NCI-H82 (cell line): ENCODE measurements at regions not wholly inside any gene's neighbourhood (a gene's known extent, or its start where the extent isn't known, plus 50 kb on each side); places are given as distances from the start of the nearest gene placed in this dataset.

Source experiments
- DNase-seq: peaks from one replicate; lab custom pipeline; 2025; lab: John Stamatoyannopoulos, UW

DNA sequence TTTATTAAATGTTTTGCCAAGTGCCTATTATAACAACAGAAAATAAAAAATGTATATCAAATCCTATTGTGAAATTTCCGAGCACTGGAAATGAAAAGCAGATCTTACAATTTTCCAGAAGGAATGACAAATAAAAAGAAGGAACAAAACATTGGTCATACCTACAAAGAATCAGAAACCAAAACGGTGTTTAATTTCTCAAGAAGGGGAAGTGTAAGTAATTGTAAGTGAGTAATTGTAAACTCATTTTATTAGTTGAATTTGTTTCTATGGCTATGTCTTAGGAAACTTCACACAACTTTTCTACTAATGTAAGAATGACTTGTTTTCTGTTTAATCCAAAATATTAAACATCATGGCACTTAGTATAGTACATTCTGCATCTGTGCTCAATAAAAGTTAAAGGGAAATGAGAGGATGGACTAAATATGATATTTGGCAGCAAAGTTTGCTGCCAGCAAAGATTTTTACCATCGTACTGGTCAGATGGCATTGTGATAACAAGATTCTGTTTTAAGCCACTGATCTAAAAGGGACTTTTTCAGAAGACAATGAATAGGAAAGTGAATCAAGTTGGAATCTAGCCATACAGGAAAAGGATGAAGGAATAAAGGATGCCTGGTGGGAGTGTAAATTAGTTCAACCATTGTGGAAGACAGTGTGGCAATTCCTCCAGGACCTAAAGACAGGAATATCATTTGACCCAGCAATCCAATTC, 232.4 kb downstream of the NFKBIZ start:
- no peak for DNase-seq

GRCh38 chr3:102083473-102083872, 234.2 kb downstream of the NFKBIZ start:
- DNase-seq: no peak

DNA sequence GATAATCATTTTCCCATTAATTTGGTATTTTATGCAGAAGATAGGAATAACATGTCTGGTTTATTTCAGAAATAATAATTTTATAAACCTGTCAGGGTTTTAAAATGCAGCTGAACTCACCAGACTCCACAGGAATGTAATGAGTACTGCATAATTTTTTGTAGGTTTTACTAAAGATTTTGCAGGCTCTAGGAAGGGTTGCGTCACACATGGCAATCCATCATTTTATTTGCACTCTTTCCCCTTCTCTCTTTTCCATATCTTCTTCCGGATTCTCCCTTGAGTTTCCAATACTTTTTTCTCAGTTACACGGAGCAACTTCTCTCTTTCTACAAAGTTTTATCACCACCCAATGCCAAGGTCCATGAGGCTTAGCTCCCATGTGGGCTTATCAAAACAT, 234.7 kb downstream of the NFKBIZ start:
- no peak for DNase-seq

GRCh38 chr3:102084704-102085103, 235.4 kb downstream of the NFKBIZ start:
- DNase-seq: no peak

GRCh38 chr3:102085431-102086176, 236.3 kb downstream of the NFKBIZ start:
- no peak for DNase-seq

DNA sequence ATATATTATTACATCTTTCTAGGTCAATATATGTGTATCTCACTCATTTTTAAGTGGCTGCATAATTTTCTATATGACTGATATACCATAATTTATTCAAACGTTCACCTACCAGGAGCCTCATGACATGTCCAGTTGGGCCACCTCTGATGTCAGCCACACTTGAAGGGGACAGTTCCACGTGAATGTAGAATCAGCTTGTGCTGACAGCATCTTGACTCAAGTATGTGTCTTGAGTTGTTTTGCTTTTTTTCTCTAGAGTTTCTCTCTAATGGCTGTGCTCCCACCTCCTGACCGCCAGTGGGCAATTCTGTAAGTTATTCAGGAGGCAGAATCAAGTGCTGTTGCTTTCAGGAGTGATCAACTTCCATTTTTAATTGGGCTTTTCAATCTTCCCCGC, 237.9 kb downstream of the NFKBIZ start:
- no peak for DNase-seq

GRCh38 chr3:102089239-102089638, 239.9 kb downstream of the NFKBIZ start:
- DNase-seq: no peak

- DNase-seq: peak; percentile 48
These were observed 240.8 kb downstream of the NFKBIZ start for GRCh38 chr3:102089904-102090720.

GRCh38 chr3:102090721-102091045, 241.4 kb downstream of the NFKBIZ start:
- DNase-seq: no peak

GRCh38 chr3:102091358-102091757, 242.0 kb downstream of the NFKBIZ start:
- no peak for DNase-seq

GRCh38 chr3:102092617-102093466, 243.5 kb downstream of the NFKBIZ start:
- no peak for DNase-seq

GRCh38 chr3:102094506-102094905, 245.2 kb downstream of the NFKBIZ start:
- peak; percentile 47 for DNase-seq

- DNase-seq: peak; percentile 69
These were observed 246.1 kb downstream of the NFKBIZ start for GRCh38 chr3:102095383-102095782.

DNA sequence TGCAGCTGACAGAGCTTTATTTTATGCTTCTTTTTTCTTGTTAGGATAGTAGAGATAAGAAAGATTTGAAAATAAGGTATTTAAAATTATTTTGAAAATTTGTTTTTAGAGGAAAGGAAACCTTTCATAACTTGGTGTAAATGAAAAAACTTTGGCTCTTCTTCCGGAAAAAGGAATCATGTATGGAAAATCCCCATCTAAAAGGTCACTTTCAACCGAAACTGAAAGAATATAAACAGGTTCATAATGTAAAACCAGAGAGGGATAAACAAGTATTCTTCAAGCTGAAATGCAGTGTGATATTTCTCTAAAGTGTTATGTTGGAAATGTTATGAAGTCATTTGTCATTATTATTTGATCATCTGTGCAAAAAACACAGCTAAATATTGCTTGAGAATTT, 246.8 kb downstream of the NFKBIZ start:
- DNase-seq: no peak

DNA sequence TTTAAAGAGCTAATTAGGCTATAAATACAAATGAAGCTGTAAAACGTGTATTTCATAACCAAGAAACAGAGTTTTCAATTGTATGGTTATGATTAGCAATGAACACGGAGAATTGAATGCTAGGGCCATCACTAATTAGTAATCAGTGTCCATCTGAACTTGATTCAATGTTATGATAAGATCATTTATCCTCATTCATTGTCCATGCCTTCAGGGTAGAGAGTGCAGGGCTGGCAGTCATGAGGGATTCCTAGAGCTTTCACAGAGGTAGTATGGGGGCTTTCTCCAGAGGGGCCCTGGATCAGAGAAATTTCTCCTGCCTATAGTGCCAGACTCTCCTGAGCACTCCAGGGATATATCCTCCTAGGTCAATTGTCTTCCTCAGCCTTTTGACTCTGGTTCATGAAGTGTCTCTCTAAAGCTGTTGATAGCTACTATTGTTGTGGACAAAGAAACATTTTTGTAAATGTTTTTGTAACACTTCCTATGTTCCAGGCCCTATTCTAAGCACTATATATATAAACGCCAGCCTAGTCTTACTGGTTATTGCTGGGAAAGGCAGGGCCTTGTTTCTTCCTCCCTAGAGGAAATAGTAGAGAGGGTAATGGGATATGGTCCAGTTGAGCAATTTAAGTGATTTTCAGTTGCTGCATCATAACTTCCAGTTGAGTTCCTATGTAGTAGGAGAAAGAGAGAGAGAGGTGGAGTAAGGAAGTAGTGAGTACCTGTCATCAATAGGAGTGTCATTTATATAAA, 249.0 kb downstream of the NFKBIZ start:
- DNase-seq: no peak

DNA sequence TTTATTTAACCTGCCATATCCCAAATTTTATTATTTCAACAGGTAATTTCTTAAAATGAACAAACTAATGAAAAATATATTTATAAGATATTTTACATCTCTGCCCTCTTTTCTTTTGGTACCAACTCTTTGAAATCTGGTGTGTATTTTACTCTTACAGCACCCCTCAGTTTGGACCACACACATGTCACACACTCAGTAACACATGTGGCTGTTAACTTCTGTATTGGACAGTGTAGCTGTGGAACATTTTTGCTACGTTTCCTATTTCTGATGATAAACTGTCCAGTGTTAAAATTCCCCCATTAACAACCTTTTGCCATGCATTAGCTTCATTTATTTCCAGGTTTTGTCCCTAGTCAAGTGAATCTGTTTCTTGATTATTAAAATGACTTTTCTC, 250.6 kb downstream of the NFKBIZ start:
- no peak for DNase-seq

GRCh38 chr3:102102394-102102793, 253.1 kb downstream of the NFKBIZ start:
- DNase-seq: no peak

DNA sequence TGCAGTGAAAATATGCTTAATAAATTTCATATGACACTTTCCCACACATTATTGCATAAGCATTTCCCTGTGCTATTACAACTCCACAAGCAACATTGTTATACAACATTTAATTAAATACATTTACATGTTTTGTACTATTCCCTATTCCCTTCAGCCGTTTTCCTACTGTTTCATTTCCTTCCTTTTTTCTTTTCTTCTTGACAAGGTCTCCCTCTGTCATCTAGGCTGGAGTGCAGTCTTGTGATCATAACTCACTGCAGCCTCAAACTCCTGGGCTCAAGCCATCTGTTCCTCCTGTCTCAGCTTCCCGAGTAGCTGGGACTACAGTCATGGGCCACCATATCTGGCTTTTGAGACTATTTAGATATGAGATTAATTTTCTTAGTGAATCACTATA, 254.7 kb downstream of the NFKBIZ start:
- peak; percentile 30 for DNase-seq

DNA sequence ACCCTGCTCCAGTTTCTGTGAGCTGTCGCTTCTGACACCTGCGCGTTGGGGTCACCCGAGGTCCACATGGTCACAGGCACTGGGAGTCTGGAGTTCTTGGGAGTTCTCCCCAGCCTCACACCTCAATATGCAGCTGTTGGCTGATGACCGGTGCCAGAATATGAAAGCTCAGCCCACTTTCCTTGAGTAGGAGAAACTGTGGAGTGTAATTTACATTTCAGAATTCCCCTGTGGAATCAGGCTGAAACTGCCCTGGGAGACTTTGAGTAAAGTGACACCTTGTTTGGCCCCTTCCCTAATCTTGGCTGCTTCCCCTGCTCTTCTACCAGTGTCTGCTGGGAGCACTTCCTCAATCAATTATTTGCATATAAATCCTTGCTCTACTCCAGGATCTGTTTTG, 255.9 kb downstream of the NFKBIZ start:
- no peak for DNase-seq

DNA sequence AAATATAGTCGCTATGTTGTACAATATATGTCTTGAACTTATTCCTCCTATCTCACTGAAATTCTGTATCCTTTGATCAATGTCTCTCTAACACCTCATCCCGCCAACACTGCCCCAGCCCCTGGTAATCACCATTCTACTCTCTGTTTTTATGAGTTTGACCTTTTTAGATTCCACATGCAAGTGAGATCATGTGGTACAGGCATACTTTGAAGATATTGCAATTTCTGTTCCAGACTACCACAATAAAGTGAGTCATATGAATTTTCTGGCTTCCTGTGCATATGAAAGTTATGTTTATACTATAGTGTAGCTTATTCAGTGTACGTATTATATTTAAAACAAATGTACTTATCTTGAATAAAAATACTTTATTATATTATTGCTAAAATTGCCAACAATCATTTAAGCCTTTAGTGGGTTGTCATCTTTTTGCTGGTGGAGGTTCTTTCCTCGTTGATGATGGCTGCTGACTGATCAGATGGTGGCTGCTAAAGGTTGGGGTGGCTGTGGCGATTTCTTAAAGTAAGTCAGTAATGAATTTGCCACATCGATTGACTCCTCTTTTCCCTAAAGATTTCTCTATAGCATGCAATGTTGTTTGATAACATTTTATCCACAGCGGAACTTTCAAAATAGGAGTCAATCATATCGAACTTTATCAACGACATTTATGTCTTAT, 257.2 kb downstream of the NFKBIZ start:
- DNase-seq: no peak
